SKM-1 treated with dmso at 0.1 percent for 144 hours (cell line): ENCODE measurements at regions not wholly inside any gene's neighbourhood (a gene's known extent, or its start where the extent isn't known, plus 50 kb on each side); places are given as distances from the start of the nearest gene placed in this dataset.

Experiments used
- DNase-seq: peaks from one replicate; lab custom pipeline; 2025; ENCODE audit not compliant: unreplicated experiment; lab: John Stamatoyannopoulos, UW

- DNase-seq: no peak
These were observed 495.9 kb downstream of the ANXA1 start for GRCh38 chr9:73647560-73647959.

- DNase-seq: no peak
These were observed 497.9 kb downstream of the ANXA1 start for GRCh38 chr9:73649552-73649951.

- DNase-seq: no peak
These were observed 503.7 kb downstream of the ANXA1 start for GRCh38 chr9:73655363-73655762.

GRCh38 chr9:73655831-73656230 lies 504.2 kb downstream of the ANXA1 start:
- no peak for DNase-seq

- no peak for DNase-seq
These were observed 513.6 kb downstream of the ANXA1 start for GRCh38 chr9:73665253-73665652.

- no peak for DNase-seq
These were observed 516.1 kb downstream of the ANXA1 start for GRCh38 chr9:73667749-73668148.

GRCh38 chr9:73680831-73681230 lies 529.2 kb downstream of the ANXA1 start:
- no peak for DNase-seq

GRCh38 chr9:73682789-73683188 lies 531.1 kb downstream of the ANXA1 start:
- DNase-seq: no peak

- peak; percentile 7 for DNase-seq
These were observed 532.4 kb downstream of the ANXA1 start for GRCh38 chr9:73683862-73684591.

- no peak for DNase-seq
These were observed 532.9 kb downstream of the ANXA1 start for GRCh38 chr9:73684601-73685000.

GRCh38 chr9:73685786-73686185 lies 534.1 kb downstream of the ANXA1 start:
- no peak for DNase-seq

GRCh38 chr9:73689051-73689870 lies 537.6 kb downstream of the ANXA1 start:
- DNase-seq: no peak

GRCh38 chr9:73701415-73702057 lies 549.9 kb downstream of the ANXA1 start:
- DNase-seq: no peak

GRCh38 chr9:73714294-73714693 lies 562.6 kb downstream of the ANXA1 start:
- DNase-seq: no peak

GRCh38 chr9:73715591-73715990 lies 563.9 kb downstream of the ANXA1 start:
- no peak for DNase-seq

- no peak for DNase-seq
These were observed 568.0 kb downstream of the ANXA1 start for GRCh38 chr9:73719660-73720059.

GRCh38 chr9:73720601-73721000 lies 568.9 kb downstream of the ANXA1 start:
- no peak for DNase-seq

GRCh38 chr9:73736270-73736669 lies 584.6 kb downstream of the ANXA1 start:
- no peak for DNase-seq

- no peak for DNase-seq
These were observed 587.3 kb downstream of the ANXA1 start for GRCh38 chr9:73738741-73739530.

GRCh38 chr9:73741316-73741715 lies 589.7 kb downstream of the ANXA1 start:
- DNase-seq: no peak

GRCh38 chr9:73742412-73742811 lies 590.7 kb downstream of the ANXA1 start:
- DNase-seq: no peak
